HG03280 (cell line): ENCODE measurements at regions not wholly inside any gene's neighbourhood (a gene's known extent, or its start where the extent isn't known, plus 50 kb on each side); places are given as distances from the start of the nearest gene placed in this dataset.
"Not testable (repeated sequence)": the region's sequence is repeated elsewhere in the genome, so short reads cannot be mapped to it uniquely, and the experiment has no call there.

Experiments
- ATAC-seq: cut with Tn5 transposase; IDR thresholded peaks from one replicate; pipeline ENCODE4 v1.9.1; 2021; ENCODE audit warnings: mild to moderate bottlenecking, moderate library complexity; ENCODE audit not compliant: unreplicated experiment

DNA sequence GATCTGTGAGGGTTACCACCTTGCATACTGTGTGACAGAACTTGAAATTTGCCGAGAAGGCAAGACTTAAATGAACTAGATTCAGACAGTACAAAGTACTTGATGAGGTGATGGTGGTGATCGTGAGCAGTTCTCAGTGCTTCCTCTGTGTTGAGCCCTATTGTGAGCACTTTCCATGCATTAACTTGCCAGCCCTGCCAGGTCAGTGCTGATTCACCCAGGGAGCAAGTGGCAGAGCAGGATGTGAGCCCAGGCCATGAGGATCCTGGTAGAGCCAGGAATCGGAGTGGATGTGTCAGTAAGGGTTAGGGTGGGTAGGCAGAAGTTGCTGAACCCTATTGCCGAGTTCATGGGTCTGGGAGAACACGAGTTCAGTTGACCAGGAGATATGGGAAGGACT lies 4545.7 kb upstream of the TPTE start:
- not testable (repeated sequence) for ATAC-seq

DNA sequence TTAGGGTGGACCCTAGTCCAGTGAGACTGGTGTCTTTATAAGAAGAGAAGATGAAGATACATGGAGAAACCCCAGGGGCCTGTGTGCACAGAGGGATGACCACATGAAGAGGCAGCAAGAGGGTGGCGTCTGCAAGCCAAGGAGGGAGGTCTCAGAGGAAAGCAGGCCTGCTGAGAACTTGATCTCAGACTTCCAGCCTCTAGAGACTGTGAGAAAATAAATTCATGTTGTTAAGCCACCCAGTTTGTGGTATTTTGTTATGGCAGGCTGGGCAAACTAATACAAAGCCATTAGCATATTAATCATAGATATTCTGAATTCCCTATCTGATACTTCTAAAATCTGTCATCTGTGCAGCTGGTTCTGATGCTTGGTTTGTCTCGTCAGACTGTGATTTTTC lies 4523.8 kb upstream of the TPTE start:
- not testable (repeated sequence) for ATAC-seq

DNA sequence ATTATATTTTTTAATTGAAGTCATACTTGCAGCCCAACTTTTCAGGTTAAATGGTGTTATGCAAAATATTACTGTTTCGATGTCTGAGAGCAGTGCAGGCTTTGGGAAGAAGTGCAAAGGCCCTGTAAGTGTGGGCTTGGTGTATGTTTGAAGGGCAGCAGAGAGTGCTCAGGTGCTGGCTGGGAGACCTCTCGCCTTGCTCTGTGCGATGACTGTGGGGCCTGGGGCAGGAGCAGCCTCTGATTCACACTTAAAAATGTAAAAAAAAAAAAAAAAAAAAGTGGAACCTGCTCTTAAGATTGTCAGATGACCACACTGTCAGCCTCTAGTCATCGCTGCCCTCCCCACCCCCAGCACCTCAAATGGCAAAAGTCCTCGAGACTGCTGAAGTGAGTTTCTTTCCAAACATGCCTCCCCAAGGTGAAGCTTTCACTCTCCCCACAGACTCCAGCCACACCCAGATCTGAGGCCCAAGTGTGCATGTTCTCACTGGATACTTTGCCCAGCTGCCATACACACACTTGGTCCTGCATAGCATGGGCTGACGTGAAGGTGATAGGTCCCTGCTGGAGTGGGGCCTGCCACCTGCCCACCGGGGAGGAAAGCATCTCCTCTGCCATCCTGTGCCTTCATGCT lies 4505.8 kb upstream of the TPTE start:
- not testable (repeated sequence) for ATAC-seq

DNA sequence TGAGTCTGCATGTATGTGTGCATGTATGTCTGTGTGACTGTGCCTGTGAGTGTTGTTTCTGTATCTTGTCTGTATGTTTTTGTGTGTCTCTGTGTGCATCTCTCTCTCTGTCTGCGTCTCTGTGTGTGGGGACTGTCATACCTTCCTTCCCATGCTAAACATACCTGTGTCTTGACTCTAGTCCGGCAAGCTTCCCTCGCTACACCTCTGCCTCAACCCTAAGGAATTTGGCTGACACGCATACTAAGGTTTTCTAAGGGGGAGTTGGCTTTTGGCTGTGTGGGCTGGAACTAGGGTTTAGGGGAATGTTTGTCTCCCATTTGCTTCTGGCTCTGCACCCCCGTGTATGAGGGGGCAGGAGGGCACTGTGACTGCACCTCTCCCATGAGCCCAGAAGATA lies 4500.9 kb upstream of the TPTE start:
- not testable (repeated sequence) for ATAC-seq

DNA sequence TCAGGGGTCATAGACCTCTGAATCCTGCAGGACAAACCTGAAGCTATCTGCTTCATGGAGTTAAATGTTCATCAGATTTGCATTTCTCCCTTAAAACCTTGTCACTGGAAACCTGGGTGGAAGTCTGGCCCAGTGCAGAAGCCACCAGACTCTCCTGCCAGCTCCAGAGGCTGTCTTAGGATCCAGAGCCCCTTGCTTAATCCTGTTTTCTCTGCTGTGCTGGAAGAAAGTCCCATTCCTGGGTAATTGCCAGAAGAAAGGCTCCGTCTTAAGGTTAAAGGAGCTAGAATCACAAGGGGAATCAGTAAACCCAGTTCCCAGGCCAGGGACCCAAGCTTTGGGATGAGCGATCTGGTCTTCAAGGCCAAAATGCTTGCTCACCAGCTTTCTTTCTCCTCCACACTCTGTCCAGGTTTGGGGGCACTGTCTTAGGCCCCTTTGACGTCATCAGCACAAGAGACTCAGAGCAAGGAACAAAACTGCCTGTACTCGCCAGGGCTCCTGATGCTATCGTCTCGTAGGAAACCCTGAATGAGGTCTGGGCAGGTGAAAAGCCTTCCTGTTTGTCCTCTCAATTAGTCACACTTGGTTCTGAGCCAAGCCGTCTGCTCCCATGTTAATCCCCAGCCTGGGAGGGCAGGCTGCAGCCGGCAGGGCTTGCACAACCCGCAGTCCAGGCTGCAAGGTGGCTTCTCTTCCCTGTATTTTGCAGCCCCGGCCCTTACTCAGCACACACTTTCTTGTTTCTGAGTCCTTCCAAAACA lies 4500.2 kb upstream of the TPTE start:
- ATAC-seq = not testable (repeated sequence)

DNA sequence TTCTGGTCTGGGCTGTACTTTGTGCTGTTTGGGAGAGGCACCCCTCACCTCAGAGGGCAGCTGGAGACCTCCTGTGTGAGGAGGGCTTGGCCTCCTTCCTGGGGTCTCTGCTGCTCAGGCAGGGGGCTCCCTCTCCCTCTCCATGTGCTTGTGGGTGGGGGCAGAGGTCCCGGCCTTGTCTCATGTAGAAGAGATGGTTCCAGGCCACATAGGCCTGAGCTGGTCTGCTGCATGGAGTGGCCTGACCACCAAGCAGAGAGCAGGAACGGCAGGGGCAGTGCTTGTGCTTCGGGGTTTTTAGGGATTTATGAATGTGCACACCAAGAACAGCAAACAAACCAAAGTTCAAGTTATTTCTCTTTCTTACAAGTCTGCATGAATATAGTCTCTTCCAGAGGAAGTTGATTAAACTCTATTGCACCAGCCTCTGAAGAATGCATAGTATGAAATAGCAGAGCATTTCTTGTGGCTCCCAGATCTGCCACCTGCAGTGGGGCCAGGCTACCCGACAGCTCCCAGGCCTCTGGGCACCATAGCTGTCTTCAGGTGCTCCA lies 4499.6 kb upstream of the TPTE start:
- not testable (repeated sequence) for ATAC-seq

DNA sequence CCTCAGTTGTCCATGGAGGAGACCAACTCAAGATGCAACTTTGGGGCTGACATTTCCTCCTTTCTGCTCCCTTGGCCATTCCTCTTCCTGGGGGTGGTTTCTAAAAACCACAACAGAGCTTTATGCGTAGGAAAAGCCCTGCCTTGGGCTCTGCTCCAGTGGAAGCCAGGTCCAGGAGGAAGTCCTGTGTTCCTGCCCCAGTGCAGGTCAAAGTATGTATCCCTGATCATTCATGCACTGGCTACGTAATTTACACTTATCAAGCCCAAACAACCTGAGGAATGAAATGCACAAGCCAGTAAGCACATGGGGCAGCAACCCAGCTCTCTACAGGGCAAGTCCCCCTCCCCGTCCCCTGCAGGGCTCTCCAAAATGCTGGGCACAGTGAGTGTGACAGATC lies 4498.1 kb upstream of the TPTE start:
- ATAC-seq = not testable (repeated sequence)

DNA sequence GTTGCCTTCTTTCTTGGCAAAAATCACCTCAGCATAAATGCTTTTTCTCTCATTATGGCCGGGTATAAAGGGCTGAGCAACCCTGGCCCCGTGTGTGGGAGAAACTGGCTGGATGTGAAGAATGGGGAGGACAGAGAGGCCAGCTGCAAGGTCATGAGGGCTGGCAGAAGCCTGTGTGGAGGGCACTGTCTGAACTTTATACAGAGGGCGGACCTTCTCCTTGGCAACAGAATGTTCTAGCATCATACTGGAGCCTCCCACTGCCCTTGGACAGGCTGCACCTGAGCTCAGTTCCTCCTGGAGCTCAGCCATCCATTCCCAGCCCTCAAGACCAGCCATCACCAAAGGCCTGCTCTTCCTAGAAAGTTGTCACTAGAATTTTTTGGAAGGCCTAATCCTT lies 4496.2 kb upstream of the TPTE start:
- not testable (repeated sequence) for ATAC-seq

DNA sequence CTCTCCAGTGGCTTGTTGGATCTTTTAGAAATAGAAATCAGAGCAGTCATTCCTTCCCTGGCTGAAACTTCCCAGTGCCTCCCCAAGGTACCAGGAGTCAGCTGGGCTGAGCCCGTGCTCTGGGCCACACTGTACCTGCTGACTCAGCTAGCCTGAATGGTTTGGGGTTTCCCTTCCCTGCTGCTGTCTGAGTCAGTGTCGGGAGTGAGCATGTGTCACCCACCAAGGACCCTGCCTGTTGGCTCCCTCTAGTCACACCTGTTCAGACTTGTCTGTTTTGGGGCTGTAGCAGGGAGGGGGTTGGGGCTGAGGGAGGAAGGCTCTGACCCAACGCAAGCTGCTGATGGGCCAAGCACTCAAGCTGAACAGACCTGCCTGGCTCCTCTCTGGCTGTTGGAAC lies 4493.9 kb upstream of the TPTE start:
- ATAC-seq = not testable (repeated sequence)

DNA sequence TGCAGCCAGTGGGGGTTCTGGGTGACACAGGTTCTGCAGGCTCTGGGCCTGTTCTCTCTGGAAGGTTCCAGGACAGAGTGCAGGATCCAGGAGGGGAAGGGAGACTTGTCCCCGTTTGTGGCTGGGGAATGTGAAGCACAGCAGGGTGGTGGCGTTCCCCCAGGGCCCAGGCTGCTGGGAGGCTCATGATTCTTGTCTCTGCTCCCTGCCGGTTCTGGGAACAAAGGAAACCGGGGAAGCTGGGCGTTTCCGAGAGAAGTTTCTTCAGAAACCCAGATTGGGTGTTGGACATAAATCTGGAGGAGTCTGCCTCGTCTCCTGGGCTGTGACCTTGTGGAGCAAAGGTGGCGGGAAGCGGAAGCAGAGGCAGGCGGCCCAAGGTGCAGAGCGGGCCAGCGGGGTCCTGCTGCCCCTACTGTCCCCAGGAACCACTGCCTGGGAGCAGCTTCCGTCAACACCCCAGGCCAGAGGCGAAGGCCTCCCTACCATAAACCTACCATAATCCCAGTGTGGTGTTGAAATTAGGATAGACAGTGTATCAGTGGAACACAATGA lies 4487.2 kb upstream of the TPTE start:
- ATAC-seq = not testable (repeated sequence)

DNA sequence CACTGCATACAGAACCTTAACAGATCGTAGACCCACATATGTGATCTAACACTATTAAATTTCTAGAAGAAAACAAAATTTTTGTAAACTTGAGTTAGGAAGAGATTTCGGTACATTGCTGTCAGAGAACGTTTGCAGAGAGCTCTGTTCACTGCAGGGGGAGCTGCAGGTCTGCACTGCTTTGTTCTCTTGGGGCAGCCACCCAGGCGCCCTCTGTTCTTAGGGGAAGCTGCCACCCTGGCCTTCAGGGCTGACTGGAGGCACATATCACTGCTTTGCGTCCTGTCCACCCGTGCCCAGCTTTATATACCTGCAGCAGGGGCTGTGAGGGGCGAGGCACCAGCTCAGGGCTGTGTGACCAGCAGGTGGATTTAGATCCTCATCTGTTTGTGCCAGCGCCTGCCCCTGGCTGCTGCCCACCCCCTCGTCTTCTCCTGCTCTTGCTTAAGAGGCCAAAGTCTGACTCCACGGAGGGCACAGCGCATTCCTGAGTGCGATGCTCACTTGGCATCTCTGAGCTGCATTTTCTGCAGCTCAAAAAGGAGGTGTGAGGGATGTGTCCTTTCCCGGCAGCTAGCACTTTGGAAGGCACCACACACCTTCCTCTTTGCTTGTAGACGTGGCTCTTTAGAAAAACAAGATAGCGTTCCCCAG lies 4486.4 kb upstream of the TPTE start:
- ATAC-seq = not testable (repeated sequence)

DNA sequence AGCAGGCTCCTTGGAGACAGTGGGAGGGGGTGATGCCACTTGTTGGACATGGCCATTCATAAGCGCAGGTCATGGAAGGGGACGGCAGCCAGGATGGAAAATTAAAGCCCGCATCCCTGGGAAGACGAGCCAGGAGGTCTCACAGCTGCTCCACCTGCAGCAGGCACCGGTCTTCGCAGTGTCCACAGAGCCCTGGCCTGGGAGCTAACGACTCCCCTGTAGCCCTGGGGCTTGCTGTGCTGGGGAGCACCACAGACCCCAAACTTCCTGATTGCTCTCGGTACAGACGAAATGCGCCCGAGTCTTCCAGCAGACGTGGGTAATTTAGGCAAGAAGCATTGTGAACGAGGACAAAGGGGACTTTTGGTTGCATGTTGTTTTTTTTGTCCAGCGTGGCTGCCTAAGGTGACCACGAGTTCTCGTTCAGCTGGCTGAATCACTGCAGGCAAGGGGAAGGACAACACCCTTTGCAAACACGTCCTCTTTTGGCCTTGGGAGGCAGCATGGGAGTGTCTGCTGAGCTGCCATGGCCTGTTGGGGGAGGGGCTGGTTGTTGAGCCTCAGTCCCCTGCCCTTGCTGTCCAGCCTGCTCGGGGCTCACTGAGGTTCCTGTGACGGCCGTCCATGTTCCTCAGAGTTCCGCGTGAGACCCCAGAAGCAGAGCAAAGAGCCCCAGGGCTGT lies 4485.8 kb upstream of the TPTE start:
- not testable (repeated sequence) for ATAC-seq

DNA sequence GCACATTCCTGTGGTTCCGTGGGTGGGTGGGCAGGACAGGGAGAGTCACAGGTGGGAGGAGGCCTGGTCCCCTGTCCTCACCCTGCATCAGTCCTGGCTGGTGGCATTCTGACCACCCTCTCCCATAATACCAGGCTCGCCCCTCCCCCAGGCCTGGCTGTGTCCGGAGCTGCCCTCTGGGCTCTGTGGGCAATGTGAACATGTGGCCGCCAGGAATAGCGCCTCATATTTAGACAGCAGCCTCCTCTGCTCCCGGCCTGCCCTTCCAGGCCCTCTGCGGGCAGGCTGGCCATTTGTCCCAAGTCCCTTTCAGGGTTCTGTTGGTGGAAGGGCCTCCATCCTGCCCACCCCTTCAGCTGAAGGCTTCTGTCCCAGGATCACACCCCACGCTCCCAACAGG lies 4482.2 kb upstream of the TPTE start:
- not testable (repeated sequence) for ATAC-seq

DNA sequence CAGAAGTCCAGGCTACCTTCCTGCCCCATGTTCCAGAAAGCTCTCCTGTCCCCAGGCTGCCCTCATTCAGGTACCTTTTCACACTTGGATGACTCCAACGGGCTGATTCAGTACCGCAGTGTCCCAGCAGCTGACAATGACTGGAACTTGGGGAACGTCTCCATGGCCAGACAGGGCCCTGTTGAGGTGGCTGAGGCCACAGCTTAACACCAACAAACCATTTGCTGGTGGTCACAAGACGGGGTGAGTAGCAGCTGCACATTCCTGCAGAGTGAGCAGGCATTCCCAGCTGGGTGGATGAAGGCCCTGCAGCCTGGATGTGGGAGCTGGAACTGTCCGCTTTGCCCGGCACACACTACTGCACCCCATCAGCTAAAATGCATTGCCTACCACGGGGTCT lies 4481.3 kb upstream of the TPTE start:
- ATAC-seq = not testable (repeated sequence)

DNA sequence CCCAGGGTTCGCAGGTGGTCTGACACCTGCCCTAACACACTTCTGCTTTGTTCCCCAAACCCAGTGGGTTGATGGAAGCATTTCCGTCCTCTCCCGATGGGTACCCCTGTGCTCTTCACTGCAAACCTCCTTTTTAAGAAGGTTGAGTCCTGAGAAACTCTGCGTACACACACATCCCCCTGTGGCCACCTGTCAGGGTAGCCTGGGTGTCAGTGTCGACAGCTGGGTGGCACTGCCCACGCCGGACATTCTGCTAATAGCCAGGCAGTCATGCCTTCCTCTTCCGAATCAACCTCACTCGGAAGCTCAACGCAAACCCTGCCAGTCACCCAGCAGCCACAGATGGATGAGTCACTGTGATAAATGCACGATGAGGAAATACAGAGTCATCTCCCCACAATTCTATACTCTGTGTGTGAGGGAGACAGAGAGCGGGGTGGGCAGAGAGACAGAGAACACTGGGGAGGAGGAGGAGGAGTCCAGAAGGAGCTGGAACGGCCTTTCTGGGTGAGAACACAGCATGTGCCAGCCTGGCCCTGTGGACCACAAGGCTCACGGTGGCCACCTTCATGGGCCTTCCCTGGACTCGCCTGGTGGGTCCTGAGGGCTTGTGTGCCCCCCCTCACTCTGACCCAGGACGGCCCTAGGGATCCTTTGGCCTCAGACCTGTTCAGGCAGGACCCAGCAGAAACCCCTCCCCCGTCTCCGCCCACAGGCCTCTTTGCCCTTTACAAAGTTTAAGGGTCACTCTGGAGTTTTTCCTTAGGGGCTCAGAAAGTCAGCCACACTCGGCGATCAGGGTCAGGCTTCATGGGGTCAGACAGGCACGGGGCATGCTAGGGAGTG lies 4477.7 kb upstream of the TPTE start:
- not testable (repeated sequence) for ATAC-seq

DNA sequence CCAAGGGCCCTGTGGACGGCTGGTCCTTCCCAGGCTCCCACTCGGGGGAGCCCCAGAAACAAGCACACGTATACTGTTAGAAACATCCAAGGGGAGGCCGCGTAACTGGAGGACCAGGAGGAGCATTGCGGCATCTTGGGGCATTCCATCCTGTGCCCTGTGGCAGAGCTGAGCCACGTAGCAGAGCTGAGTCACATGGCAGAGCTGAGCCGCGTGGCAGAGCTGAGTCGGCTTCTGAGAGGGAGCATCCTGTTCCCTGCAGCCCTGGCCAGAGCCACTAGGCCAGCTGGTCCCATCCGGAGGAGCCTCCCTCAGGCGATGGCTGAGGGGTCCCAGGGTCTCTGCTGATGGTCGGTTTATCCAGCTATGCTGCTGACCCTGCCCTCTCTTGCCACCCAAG lies 4476.7 kb upstream of the TPTE start:
- not testable (repeated sequence) for ATAC-seq

DNA sequence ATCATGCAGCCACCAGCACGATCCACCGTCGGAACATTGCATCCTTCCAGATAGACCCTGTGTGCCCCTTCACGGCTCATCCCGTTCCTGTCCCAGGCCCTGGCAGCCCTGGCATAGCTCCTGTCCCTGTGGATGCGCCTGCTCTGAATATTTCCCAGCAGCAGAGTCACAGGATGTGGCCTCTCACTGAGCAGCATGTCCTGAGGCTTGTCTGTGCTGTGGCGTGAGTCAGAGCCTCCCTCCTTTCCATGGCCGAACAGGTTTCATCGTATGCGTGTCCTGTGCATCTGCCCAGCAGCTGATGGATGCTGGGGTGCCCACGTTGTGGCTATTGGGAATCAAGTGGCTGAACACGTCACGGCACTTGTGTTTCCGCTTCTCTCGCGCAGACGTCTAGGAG lies 4471.5 kb upstream of the TPTE start:
- not testable (repeated sequence) for ATAC-seq

DNA sequence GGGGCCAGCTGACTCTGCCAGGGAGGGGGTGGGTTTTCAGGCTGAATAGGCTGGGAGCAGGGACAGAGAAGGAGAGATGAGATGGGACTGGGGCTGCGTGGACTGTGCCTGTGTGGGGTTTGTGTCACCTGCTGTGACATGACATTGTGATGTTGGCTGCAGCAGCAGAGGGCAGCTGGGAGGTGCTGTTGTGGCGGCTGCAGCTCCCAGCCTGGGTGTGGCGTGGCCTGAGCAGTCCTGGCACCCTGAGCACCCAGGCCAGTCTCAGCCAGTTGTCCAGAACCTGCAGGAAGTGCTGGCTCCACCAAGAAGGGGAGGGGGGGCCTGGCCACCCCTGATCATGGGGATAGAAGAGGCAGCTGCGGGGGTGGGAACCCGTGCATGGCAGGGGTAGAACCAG lies 4469.3 kb upstream of the TPTE start:
- not testable (repeated sequence) for ATAC-seq

DNA sequence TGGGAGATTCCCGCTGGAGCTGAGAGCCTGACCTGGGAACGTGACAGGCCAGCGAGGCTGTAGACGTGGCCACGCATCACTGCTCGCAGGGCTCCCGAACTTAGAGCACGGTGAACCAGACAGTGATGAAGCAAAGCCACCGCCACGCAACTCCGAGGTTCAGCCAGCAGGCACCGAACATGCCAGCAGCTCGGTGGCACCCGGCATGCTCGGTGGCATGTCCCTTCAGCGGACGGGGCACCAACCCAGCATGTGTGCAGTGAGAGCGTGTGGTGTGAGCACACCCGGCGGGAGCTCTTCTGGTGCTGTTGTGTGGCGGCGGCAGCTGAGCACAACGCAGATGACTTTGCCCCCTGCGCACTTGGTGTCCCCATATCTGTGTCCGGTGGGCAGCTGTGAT lies 4468.2 kb upstream of the TPTE start:
- ATAC-seq = not testable (repeated sequence)

DNA sequence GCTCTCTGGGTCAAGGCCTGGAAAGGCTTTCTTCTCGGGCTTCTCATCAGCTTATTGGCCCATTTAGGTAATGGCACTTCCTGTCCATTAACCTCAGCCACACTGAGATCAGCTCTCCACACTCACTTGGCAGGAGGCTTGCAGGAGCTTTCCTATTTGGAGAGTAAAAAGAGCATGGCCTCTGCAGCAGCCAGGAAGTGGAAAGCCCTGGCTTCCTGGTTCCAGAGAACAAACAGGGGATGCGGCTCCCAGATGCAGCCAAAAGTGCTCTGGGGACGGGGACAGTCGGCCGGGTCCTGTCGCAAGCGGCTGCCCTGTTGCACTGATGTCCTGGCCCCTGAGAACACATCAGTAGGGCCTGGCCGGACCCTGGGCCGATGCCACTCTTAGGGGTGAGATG lies 4462.4 kb upstream of the TPTE start:
- not testable (repeated sequence) for ATAC-seq
